GM12878 (cell line): ENCODE measurements at regions not wholly inside any gene's neighbourhood (a gene's known extent, or its start where the extent isn't known, plus 50 kb on each side); places are given as distances from the start of the nearest gene placed in this dataset.

Experiments used
- ATAC-seq: fragments of 200-7000 bp; cut with Tn5 transposase; 3 replicates; pipeline ENCODE4 v1.9.1; 2020; ENCODE audit warnings: mild to moderate bottlenecking, moderate library complexity
- BruUV-seq: library from RNA; stranded (reverse); fragments of 400-500 nt; replicated peaks from 2 replicates; lab custom pipeline; 2021; lab: Mats Ljungman, UMichigan
- CTCF ChIA-PET: fragments of 300-600 bp; sonication (Branson Sonifier 250); formaldehyde crosslinking; extraction: SDS; loops from one replicate; lab custom pipeline; 2021; ENCODE audit warnings: inconsistent platforms; lab: Yijun Ruan, JAX
- POLR2A ChIA-PET: fragments of 350-600 bp; formaldehyde crosslinking; extraction: SDS; loops from one replicate; lab custom pipeline; 2021; ENCODE audit warnings: inconsistent platforms; lab: Charles Lee
- RAD21 ChIA-PET: fragments of 300-600 bp; sonication (Branson Sonifier 250); formaldehyde crosslinking; loops from one replicate; lab custom pipeline; 2023; ENCODE audit warnings: antibody characterized with exemption; ENCODE audit not compliant: unreplicated experiment; lab: Charles Lee
- SMC1A ChIA-PET: fragments of 300-600 bp; sonication (Branson Sonifier 250); formaldehyde crosslinking; loops from one replicate; lab custom pipeline; 2023; ENCODE audit not compliant: unreplicated experiment, uncharacterized antibody; lab: Charles Lee
- DNase-seq: peaks from one replicate; pipeline ENCODE4 v3.0.0-alpha.2; 2011; ENCODE audit warnings: low read depth, low spot score
- FAIRE-seq: peaks from 3 replicates; lab custom pipeline; 2011; peaks lifted over from hg19 to GRCh38; lab: Jason Lieb, UNC
- H2AFZ ChIP-seq: 2 replicates; pipeline ENCODE4 v1.6.0; 2011; ENCODE audit warnings: low read depth, low read length, control low read depth; ENCODE audit not compliant: control insufficient read depth
- H3K27ac ChIP-seq: 2 replicates; pipeline ENCODE4 v1.5.1; 2011; ENCODE audit warnings: control low read depth; ENCODE audit not compliant: control insufficient read depth, insufficient read depth
- H3K27me3 ChIP-seq, 2 experiments: replicated peaks in 1 of 2; 2 replicates each; pipeline versions ENCODE4 v1.6.0 to v1.6.1; 2011; ENCODE audit warnings: low read length in 1 of 2; ENCODE audit not compliant: control insufficient read depth in 2 of 2, insufficient read depth in 2 of 2
- H3K36me3 ChIP-seq, 2 experiments: 2 replicates each; pipeline ENCODE4 v1.5.1; 2011; ENCODE audit warnings: low read length in 1 of 2; ENCODE audit not compliant: control insufficient read depth in 2 of 2, insufficient read depth in 2 of 2
- H3K4me1 ChIP-seq: 2 replicates; pipeline ENCODE4 v1.6.1; 2011; ENCODE audit warnings: mild to moderate bottlenecking, low read length, moderate library complexity, mixed read lengths; ENCODE audit not compliant: control insufficient read depth, insufficient read depth
- H3K4me2 ChIP-seq: 2 replicates; pipeline ENCODE4 v1.6.0; 2011; ENCODE audit warnings: control low read depth; ENCODE audit not compliant: control insufficient read depth, insufficient read depth
- H3K4me3 ChIP-seq: fragments of 200-600 bp; sonication (generic); 2 replicates; pipeline ENCODE4 v1.5.1; 2016
- H3K79me2 ChIP-seq: 2 replicates; pipeline ENCODE4 v1.6.0; 2011; ENCODE audit warnings: low read length; ENCODE audit not compliant: control insufficient read depth, insufficient read depth
- H3K9ac ChIP-seq: 2 replicates; pipeline ENCODE4 v1.8.0; 2011; ENCODE audit warnings: low read length, control low read depth, mixed read lengths; ENCODE audit not compliant: control insufficient read depth, insufficient read depth
- H3K9me3 ChIP-seq: replicated peaks from 3 replicates; pipeline ENCODE4 v1.5.1; 2011; ENCODE audit warnings: mild to moderate bottlenecking, low read length; ENCODE audit not compliant: control insufficient read depth, insufficient read depth
- H4K20me1 ChIP-seq: 2 replicates; pipeline ENCODE4 v1.6.0; 2011; ENCODE audit not compliant: control insufficient read depth, insufficient read depth
- CHD1 ChIP-seq: IDR thresholded peaks from 2 replicates; pipeline ENCODE4 v1.6.1; 2012; ENCODE audit warnings: low read depth, low read length, improper control_type of control experiment
- POLR2AphosphoS2 ChIP-seq: IDR thresholded peaks from 2 replicates; pipeline ENCODE4 v1.6.1; 2011; ENCODE audit warnings: low read depth, mild to moderate bottlenecking, low read length, improper control_type of control experiment, moderate library complexity
- POU2F2 ChIP-seq: IDR thresholded peaks from 3 replicates; pipeline ENCODE4 v1.6.1; 2011; ENCODE audit warnings: low read depth, mild to moderate bottlenecking, low read length, borderline replicate concordance
- ZNF384 ChIP-seq: IDR thresholded peaks from 2 replicates; pipeline ENCODE4 v1.6.1; 2012; ENCODE audit warnings: low read depth, mild to moderate bottlenecking, low read length, improper control_type of control experiment, borderline replicate concordance
- WGBS: methylation state at CpG from one replicate; pipeline ENCODE4 v1.1.6; 2016; ENCODE audit warnings: low lambda C conversion rate; ENCODE audit not compliant: insufficient replicate concordance, insufficient coverage; ENCODE audit errors: missing lambda C conversion rate; 5-methylcytosine and 5-hydroxymethylcytosine counted together
- in situ Hi-C: fragments of 300-500 bp; cut with MboI; formaldehyde crosslinking; loops from 9 replicates; pipeline ENCODE4 v1.14.3; 2018; ENCODE audit warnings: mixed read lengths
- intact Hi-C: fragments of 100-400 bp; cut with micrococcal nuclease; formaldehyde crosslinking; loops from one replicate; pipeline ENCODE4 v1.14.2; 2022; ENCODE audit not compliant: unreplicated experiment
- TF ChIP-seq, protein P1 (sequence below): IDR thresholded peaks from 2 replicates; pipeline ENCODE4 v1.6.1; 2012; ENCODE audit warnings: low read depth, low read length, improper control_type of control experiment
- TF ChIP-seq, protein P2 (sequence below): fragments of 450-650 bp; IDR thresholded peaks from 2 replicates; pipeline ENCODE4 v1.6.1; 2018; ENCODE audit warnings: mild to moderate bottlenecking, low read depth, moderate library complexity; ENCODE audit not compliant: partially characterized antibody
- TF ChIP-seq, protein P3 (sequence below): fragments of 450-650 bp; IDR thresholded peaks from 2 replicates; pipeline ENCODE4 v1.6.1; 2017; ENCODE audit warnings: mild to moderate bottlenecking, moderate library complexity

DNA sequence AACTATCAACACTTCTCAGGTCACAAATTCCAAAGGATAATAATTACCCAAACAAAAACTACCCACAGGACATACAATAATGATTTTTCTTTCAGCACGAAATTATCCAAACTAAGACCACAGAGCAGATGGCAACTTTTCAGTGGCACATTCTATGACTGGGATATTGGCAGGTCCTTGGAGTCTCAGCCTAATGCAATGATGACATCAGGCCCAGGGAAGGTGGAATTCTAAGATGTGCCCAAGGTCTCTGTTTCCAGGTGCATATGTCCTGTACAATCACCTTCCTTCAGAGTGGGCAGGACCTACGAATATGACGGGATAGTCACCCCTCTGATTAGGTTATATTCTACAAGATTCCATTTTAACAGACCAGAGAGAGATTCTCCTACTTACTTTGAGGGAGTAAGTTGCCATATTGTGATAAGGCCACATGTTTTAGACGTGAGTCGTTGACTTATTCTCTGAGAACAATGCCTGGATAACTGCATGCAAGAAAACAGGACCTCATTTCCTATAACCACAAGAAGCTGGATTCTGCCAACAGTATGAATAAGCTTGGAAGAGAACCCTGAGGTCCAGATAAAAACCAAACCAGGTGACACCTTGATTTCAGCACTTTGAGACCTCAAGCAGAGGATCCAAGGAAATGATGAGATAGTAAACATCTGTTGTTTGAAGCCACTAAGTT lies 69.9 kb downstream of the ZC3H11B start:
- no peak overlapping the region for H3K9ac ChIP-seq
- no peaks in the 10 kb centered on the region for H3K9me3 ChIP-seq
- TF ChIP-seq POLR2AphosphoS2, result no peak
- no peak for TF ChIP-seq ZNF384
- TF ChIP-seq, protein P1, sequence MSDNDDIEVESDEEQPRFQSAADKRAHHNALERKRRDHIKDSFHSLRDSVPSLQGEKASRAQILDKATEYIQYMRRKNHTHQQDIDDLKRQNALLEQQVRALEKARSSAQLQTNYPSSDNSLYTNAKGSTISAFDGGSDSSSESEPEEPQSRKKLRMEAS, result no peak
- WGBS, result 72% methylated on average over 5 of the region's 5 CpGs
- H3K4me2 ChIP-seq, result no peak overlapping the region
- in situ Hi-C loops (no loop called here), intact Hi-C loops (no loop called here)
- no peak for FAIRE-seq
- no TSS peak for BruUV-seq
- no peak overlapping the region for H2AFZ ChIP-seq
- no peak overlapping the region for H3K27ac ChIP-seq
- H3K36me3 ChIP-seq, result no peaks in the 10 kb centered on the region
- SMC1A ChIA-PET, result interaction anchor here (0.6 to 0.9 kb wide), 2 partner anchors 25 to 1362 kb away, joined by 3 read pairs; no protein-coding TSS in a partner anchor
- RAD21 ChIA-PET, result no interaction called here
- no peaks in the 10 kb centered on the region for H3K27me3 ChIP-seq
- H3K4me3 ChIP-seq, result no peak overlapping the region
- H3K79me2 ChIP-seq, result no peaks in the 10 kb centered on the region
- H3K4me1 ChIP-seq, result peaks cover 4% of the 10 kb centered on the region; the same call in 1 of the 2 replicates
- H4K20me1 ChIP-seq, result no peaks in the 10 kb centered on the region
- CTCF ChIA-PET, result no interaction called here
- POLR2A ChIA-PET, result no interaction called here
- ATAC-seq, result no peak
- no peak for DNase-seq

DNA sequence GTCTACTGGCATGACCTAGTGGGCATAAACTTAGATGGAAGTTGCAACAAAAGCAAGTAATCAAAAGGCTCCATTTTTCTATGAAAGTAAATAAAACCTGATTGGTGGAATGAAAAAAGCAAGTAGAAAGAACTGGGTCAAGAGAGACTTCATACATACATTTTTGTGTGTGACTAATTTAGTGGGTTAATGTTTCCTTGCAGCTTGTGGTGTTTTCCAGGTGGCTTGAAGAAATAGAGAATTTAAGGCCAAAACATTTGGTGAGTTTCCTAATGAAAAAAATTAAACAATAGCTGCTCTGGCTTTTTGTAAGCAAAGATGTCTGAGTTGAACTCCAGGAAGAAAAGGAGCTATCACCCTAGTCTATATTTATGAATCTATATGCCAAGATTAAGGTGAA lies 71.0 kb downstream of the ZC3H11B start:
- RAD21 ChIA-PET, result no interaction called here
- SMC1A ChIA-PET, result interaction anchor here (0.7 to 0.8 kb wide), 2 partner anchors 13 to 98 kb away, joined by 3 read pairs; no protein-coding TSS in a partner anchor
- Histone ChIP-seq H3K36me3 (no peaks in the 10 kb centered on the region), H3K79me2 (no peaks in the 10 kb centered on the region), H3K9ac (no peak overlapping the region), H3K27me3 (no peaks in the 10 kb centered on the region), H3K27ac (no peak overlapping the region), H4K20me1 (no peaks in the 10 kb centered on the region), H3K4me3 (no peak overlapping the region), H3K4me2 (no peak overlapping the region), H3K4me1 (peaks cover 4% of the 10 kb centered on the region; the same call in 1 of the 2 replicates), H2AFZ (no peak overlapping the region), H3K9me3 (no peaks in the 10 kb centered on the region)
- CTCF ChIA-PET, result no interaction called here
- no TSS peak for BruUV-seq
- DNase-seq (no peak), FAIRE-seq (no peak), ATAC-seq (no peak)
- intact Hi-C loops, result no loop called here
- in situ Hi-C loops, result no loop called here
- POLR2A ChIA-PET, result no interaction called here
- no peak for TF ChIP-seq POU2F2
- TF ChIP-seq, protein P2, sequence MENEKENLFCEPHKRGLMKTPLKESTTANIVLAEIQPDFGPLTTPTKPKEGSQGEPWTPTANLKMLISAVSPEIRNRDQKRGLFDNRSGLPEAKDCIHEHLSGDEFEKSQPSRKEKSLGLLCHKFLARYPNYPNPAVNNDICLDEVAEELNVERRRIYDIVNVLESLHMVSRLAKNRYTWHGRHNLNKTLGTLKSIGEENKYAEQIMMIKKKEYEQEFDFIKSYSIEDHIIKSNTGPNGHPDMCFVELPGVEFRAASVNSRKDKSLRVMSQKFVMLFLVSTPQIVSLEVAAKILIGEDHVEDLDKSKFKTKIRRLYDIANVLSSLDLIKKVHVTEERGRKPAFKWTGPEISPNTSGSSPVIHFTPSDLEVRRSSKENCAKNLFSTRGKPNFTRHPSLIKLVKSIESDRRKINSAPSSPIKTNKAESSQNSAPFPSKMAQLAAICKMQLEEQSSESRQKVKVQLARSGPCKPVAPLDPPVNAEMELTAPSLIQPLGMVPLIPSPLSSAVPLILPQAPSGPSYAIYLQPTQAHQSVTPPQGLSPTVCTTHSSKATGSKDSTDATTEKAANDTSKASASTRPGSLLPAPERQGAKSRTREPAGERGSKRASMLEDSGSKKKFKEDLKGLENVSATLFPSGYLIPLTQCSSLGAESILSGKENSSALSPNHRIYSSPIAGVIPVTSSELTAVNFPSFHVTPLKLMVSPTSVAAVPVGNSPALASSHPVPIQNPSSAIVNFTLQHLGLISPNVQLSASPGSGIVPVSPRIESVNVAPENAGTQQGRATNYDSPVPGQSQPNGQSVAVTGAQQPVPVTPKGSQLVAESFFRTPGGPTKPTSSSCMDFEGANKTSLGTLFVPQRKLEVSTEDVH, result no peak
- TF ChIP-seq, protein P3, sequence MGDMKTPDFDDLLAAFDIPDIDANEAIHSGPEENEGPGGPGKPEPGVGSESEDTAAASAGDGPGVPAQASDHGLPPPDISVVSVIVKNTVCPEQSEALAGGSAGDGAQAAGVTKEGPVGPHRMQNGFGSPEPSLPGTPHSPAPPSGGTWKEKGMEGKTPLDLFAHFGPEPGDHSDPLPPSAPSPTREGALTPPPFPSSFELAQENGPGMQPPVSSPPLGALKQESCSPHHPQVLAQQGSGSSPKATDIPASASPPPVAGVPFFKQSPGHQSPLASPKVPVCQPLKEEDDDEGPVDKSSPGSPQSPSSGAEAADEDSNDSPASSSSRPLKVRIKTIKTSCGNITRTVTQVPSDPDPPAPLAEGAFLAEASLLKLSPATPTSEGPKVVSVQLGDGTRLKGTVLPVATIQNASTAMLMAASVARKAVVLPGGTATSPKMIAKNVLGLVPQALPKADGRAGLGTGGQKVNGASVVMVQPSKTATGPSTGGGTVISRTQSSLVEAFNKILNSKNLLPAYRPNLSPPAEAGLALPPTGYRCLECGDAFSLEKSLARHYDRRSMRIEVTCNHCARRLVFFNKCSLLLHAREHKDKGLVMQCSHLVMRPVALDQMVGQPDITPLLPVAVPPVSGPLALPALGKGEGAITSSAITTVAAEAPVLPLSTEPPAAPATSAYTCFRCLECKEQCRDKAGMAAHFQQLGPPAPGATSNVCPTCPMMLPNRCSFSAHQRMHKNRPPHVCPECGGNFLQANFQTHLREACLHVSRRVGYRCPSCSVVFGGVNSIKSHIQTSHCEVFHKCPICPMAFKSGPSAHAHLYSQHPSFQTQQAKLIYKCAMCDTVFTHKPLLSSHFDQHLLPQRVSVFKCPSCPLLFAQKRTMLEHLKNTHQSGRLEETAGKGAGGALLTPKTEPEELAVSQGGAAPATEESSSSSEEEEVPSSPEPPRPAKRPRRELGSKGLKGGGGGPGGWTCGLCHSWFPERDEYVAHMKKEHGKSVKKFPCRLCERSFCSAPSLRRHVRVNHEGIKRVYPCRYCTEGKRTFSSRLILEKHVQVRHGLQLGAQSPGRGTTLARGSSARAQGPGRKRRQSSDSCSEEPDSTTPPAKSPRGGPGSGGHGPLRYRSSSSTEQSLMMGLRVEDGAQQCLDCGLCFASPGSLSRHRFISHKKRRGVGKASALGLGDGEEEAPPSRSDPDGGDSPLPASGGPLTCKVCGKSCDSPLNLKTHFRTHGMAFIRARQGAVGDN, result no peak
- no peak for TF ChIP-seq CHD1
